Caco-2 (cell line): ENCODE measurements at regions not wholly inside any gene's neighbourhood (a gene's known extent, or its start where the extent isn't known, plus 50 kb on each side); places are given as distances from the start of the nearest gene placed in this dataset.

Experiments
- BruUV-seq: library from RNA; stranded (reverse); fragments of 400-500 nt; replicated peaks from 2 replicates; lab custom pipeline; 2021; lab: Mats Ljungman, UMichigan
- CTCF ChIA-PET: fragments of 300-600 bp; sonication (Branson Sonifier 250); formaldehyde crosslinking; loops from one replicate; lab custom pipeline; 2022; ENCODE audit warnings: antibody characterized with exemption; lab: Charles Lee
- POLR2A ChIA-PET: fragments of 300-600 bp; sonication (Branson Sonifier 250); formaldehyde crosslinking; loops from one replicate; lab custom pipeline; 2022; ENCODE audit warnings: antibody characterized with exemption; lab: Charles Lee
- DNase-seq, 2 experiments: peaks; one replicate each; pipeline versions ENCODE4 v3.0.0 to v3.0.0-alpha.2; 2020 to 2022
- H3K27me3 ChIP-seq: replicated peaks from 2 replicates; pipeline ENCODE4 v1.6.0; 2011; ENCODE audit warnings: low read length; ENCODE audit not compliant: control insufficient read depth, insufficient read depth
- H3K36me3 ChIP-seq: 2 replicates; pipeline ENCODE4 v1.5.1; 2011; ENCODE audit warnings: low read length; ENCODE audit not compliant: control insufficient read depth, insufficient read depth
- H3K4me1 ChIP-seq: fragments of 250-450 bp; sonication (Bioruptor Pico); 2 replicates; pipeline ENCODE4 v1.5.1; 2020; ENCODE audit warnings: mild to moderate bottlenecking
- H3K4me3 ChIP-seq: 2 replicates; pipeline ENCODE4 v1.5.1; 2011; ENCODE audit warnings: low read depth, mild to moderate bottlenecking, control low read depth, low read length
- H3K9me3 ChIP-seq: fragments of 250-450 bp; sonication (Bioruptor Pico); 2 replicates; pipeline ENCODE4 v1.5.1; 2020; ENCODE audit warnings: mild to moderate bottlenecking, moderate library complexity
- H3K27ac Mint-ChIP-seq: one replicate; pipeline ENCODE4 v1.8.0; 2022; ENCODE audit warnings: mixed read lengths; ENCODE audit not compliant: unreplicated experiment
- H3K27me3 Mint-ChIP-seq: one replicate; pipeline ENCODE4 v1.8.0; 2022; ENCODE audit warnings: mixed read lengths; ENCODE audit not compliant: insufficient read depth, unreplicated experiment
- H3K36me3 Mint-ChIP-seq: one replicate; pipeline ENCODE4 v1.8.0; 2022; ENCODE audit warnings: mild to moderate bottlenecking, mixed read lengths; ENCODE audit not compliant: insufficient read depth, unreplicated experiment
- H3K4me1 Mint-ChIP-seq: one replicate; pipeline ENCODE4 v1.8.0; 2022; ENCODE audit warnings: low read depth, mixed read lengths; ENCODE audit not compliant: unreplicated experiment
- H3K4me3 Mint-ChIP-seq: one replicate; pipeline ENCODE4 v1.8.0; 2022; ENCODE audit warnings: mild to moderate bottlenecking, moderate library complexity, mixed read lengths; ENCODE audit not compliant: unreplicated experiment
- H3K9me3 Mint-ChIP-seq: one replicate; pipeline ENCODE4 v1.8.0; 2022; ENCODE audit warnings: mixed read lengths; ENCODE audit not compliant: unreplicated experiment
- intact Hi-C: fragments of 100-400 bp; cut with micrococcal nuclease; formaldehyde crosslinking; loops from one replicate; pipeline ENCODE4 v1.10.0; 2022; ENCODE audit not compliant: unreplicated experiment
- TF ChIP-seq, protein P1 (sequence below), 2 experiments: fragments of 200-600 bp in 1 of 2; IDR thresholded peaks; 1 replicate in 1 of 2; 2 replicates in 1 of 2; pipeline versions ENCODE4 v1.5.1 to v1.8.0; 2011 to 2022; ENCODE audit warnings: antibody characterized with exemption in 1 of 2, control low read depth in 1 of 2, inconsistent platforms in 1 of 2, low read depth in 1 of 2, low read length in 1 of 2, mild to moderate bottlenecking in 1 of 2, moderate library complexity in 1 of 2; ENCODE audit not compliant: insufficient read depth in 1 of 2, severe bottlenecking in 1 of 2, unreplicated experiment in 1 of 2

DNA sequence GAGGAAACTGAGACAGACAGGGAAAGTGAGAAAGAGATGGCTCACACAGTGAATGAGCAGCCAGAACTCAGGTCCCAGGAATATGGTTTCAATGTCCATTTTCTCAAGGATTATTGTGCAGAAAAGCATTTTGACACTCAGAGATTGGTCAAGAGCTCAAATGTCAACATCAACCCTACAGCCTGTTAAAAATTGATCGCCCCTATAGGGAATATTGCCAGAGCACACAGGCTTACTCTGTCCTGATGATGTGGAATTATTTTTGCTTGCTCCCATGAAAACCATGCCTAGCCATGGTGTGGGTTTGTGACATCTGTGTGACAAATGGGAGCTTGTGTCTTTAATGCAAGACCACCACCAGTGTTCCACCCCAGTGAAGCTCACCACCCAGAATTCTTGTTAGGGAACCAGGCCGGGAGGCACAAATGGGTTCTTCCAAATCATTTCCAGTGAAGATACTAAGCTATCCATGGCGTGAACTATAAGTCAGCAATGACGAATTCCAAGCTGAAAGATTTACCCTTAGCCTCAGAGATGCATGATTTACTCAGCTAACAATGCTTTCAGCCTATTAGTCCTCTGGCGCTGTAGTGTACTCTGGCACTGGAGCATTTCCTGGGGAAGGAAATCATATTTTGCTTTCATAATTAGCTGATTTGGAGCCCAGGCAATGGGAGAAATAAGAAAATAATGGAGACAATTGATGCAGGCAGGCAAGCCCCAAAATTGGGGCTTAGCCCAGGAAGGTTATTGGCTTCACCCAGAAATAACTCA is 1188.2 kb upstream of the TMEM132C start:
- DNase-seq = no peak
- intact Hi-C loops = no loop called here
- Mint-ChIP-seq H3K4me1 (no peaks in the 10 kb centered on the region), H3K4me3 (no peak overlapping the region), H3K9me3 (peaks cover 10% of the 10 kb centered on the region), H3K27me3 (no peaks in the 10 kb centered on the region), H3K27ac (no peak overlapping the region), H3K36me3 (no peaks in the 10 kb centered on the region)
- 0 out of 2 replicates have a peak, but pooled peaks cover 4% of the 10 kb centered on the region for H3K4me1 ChIP-seq
- CTCF ChIA-PET = no interaction called here
- no peak overlapping the region for H3K4me3 ChIP-seq
- H3K9me3 ChIP-seq = 0 out of 2 replicates have a peak, but pooled peaks cover 3% of the 10 kb centered on the region
- no peaks in the 10 kb centered on the region for H3K36me3 ChIP-seq
- TF ChIP-seq, protein P1, sequence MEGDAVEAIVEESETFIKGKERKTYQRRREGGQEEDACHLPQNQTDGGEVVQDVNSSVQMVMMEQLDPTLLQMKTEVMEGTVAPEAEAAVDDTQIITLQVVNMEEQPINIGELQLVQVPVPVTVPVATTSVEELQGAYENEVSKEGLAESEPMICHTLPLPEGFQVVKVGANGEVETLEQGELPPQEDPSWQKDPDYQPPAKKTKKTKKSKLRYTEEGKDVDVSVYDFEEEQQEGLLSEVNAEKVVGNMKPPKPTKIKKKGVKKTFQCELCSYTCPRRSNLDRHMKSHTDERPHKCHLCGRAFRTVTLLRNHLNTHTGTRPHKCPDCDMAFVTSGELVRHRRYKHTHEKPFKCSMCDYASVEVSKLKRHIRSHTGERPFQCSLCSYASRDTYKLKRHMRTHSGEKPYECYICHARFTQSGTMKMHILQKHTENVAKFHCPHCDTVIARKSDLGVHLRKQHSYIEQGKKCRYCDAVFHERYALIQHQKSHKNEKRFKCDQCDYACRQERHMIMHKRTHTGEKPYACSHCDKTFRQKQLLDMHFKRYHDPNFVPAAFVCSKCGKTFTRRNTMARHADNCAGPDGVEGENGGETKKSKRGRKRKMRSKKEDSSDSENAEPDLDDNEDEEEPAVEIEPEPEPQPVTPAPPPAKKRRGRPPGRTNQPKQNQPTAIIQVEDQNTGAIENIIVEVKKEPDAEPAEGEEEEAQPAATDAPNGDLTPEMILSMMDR (IDR thresholded peaks at IDR 0.05; ENCODE audit: insufficient read depth in 1 of 2, low read depth in 1 of 2, low read length in 1 of 2, severe bottlenecking in 1 of 2, unreplicated experiment in 1 of 2) = no peak
- POLR2A ChIA-PET = no interaction called here
- no TSS peak for BruUV-seq
- no peaks in the 10 kb centered on the region; the same call in 1 of the 2 replicates for H3K27me3 ChIP-seq

DNA sequence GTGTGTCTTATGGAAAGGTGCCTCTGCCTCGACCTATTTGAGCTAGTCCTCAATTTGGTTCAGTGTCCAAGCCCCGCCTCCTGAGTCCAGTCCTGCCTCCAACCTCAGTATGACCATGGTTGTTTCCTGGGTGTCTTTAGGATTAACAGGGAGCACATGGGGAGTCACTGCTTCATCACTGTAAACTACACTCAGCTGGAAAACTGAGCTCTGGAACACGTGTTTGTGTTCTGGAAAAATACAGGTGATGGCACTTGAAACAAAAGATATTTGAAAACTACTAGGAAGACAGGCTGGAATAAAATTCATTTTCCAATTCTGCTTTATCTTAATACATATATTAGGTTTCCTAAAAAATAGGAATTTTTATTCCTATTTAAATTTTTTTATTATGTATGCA is 1187.3 kb upstream of the TMEM132C start:
- no peaks in the 10 kb centered on the region; the same call in 1 of the 2 replicates for H3K27me3 ChIP-seq
- H3K36me3 ChIP-seq = no peaks in the 10 kb centered on the region
- Mint-ChIP-seq H3K9me3 (peaks cover 10% of the 10 kb centered on the region), H3K36me3 (no peaks in the 10 kb centered on the region), H3K27me3 (no peaks in the 10 kb centered on the region), H3K4me3 (no peak overlapping the region), H3K4me1 (no peaks in the 10 kb centered on the region), H3K27ac (no peak overlapping the region)
- ChIA-PET CTCF (no interaction called here), POLR2A (no interaction called here)
- H3K4me1 ChIP-seq = 0 out of 2 replicates have a peak, but pooled peaks cover 5% of the 10 kb centered on the region
- BruUV-seq = no TSS peak
- TF ChIP-seq, protein P1 (IDR thresholded peaks at IDR 0.05; ENCODE audit: insufficient read depth in 1 of 2, low read depth in 1 of 2, low read length in 1 of 2, severe bottlenecking in 1 of 2, unreplicated experiment in 1 of 2) = no peak
- 0 out of 2 replicates have a peak, but pooled peaks cover 3% of the 10 kb centered on the region for H3K9me3 ChIP-seq
- intact Hi-C loops = no loop called here
- H3K4me3 ChIP-seq = no peak overlapping the region
- DNase-seq = no peak

DNA sequence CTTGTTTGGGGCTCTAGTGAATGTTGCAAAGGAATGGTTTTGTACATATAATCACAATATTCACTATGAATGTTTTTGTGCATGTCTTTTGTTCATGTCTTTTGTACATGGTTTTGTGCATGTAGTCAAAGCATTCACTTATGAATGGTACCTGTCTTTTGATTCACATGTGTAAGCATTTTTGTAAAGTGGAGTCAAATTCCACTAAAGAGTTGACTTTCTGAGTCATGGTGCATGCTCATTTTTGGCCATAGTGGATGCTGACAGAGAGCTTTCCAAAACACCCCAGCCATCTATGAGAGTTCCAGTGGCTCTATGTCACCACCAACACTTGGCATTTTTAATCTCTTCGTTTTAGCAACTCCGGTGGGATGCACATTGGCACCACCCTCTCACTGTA is 1185.9 kb upstream of the TMEM132C start:
- no peaks in the 10 kb centered on the region for H3K36me3 Mint-ChIP-seq
- intact Hi-C loops = no loop called here

More for the DNA sequence above, 1185.9 kb upstream of the TMEM132C start:
- H3K36me3 ChIP-seq = no peaks in the 10 kb centered on the region; the same call in 1 of the 2 replicates
- no peaks in the 10 kb centered on the region for H3K27me3 Mint-ChIP-seq
- H3K27me3 ChIP-seq = no peaks in the 10 kb centered on the region; the same call in 1 of the 2 replicates
- ChIA-PET POLR2A (no interaction called here), CTCF (no interaction called here)
- 0 out of 2 replicates have a peak, but pooled peaks cover 5% of the 10 kb centered on the region for H3K4me1 ChIP-seq
- BruUV-seq = no TSS peak
- H3K27ac Mint-ChIP-seq = no peak overlapping the region
- peaks cover 10% of the 10 kb centered on the region for H3K9me3 Mint-ChIP-seq
- no peaks in the 10 kb centered on the region for H3K4me1 Mint-ChIP-seq
- TF ChIP-seq, protein P1 (IDR thresholded peaks at IDR 0.05; ENCODE audit: insufficient read depth in 1 of 2, low read depth in 1 of 2, low read length in 1 of 2, severe bottlenecking in 1 of 2, unreplicated experiment in 1 of 2) = no peak
- 0 out of 2 replicates have a peak, but pooled peaks cover 3% of the 10 kb centered on the region for H3K9me3 ChIP-seq
- no peak overlapping the region for H3K4me3 Mint-ChIP-seq
- H3K4me3 ChIP-seq = no peak overlapping the region
- DNase-seq = no peak
